Hematopoietic multipotent progenitor cell treated with erythropoietin and hydrocortisone succinate and interleukin-3 and kit ligand, for 6 days (in vitro differentiated cells): ENCODE measurements at regions not wholly inside any gene's neighbourhood (a gene's known extent, or its start where the extent isn't known, plus 50 kb on each side); places are given as distances from the start of the nearest gene placed in this dataset.
"Not testable (repeated sequence)": the region's sequence is repeated elsewhere in the genome, so short reads cannot be mapped to it uniquely, and the experiment has no call there.

Experiments used
- DNase-seq: peaks from one replicate; pipeline ENCODE4 v3.0.0-alpha.2; 2015

DNA sequence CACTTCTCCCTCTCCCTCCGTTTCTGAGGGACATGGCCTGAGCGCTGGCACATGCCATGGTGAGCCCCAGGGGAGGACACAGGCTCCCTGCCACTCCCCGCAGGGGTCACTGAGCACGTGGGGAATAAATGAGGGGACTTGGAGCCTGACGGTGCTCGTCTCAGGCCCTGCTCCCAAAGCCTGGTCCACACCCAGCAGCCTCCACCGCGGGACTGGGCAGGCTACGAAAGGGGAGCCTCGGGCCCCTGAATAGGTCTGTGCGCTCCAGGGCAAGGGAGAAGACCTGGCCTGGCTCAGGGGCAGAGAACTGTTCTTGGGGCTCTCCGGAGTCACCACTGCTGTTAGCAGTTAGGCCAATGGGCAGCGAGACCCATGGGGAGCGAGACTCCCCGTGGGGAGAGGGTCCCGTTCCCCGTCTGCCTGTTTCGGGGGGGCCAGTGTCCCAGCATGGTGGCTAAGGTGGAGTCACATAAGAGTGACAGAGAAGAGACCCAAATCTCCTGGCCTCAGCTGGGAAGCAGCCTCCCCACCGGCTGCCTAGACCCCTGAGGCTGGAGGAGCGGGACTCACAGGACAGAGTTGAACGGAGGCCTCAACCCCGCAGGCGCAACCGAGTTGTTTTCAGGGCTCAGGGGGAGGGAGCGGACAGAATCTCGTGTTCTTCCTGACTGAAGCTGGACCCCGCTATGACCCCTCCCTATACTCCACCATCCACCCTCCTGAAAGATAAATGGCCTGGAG lies 329.8 kb upstream of the SFSWAP start:
- no peak for DNase-seq

DNA sequence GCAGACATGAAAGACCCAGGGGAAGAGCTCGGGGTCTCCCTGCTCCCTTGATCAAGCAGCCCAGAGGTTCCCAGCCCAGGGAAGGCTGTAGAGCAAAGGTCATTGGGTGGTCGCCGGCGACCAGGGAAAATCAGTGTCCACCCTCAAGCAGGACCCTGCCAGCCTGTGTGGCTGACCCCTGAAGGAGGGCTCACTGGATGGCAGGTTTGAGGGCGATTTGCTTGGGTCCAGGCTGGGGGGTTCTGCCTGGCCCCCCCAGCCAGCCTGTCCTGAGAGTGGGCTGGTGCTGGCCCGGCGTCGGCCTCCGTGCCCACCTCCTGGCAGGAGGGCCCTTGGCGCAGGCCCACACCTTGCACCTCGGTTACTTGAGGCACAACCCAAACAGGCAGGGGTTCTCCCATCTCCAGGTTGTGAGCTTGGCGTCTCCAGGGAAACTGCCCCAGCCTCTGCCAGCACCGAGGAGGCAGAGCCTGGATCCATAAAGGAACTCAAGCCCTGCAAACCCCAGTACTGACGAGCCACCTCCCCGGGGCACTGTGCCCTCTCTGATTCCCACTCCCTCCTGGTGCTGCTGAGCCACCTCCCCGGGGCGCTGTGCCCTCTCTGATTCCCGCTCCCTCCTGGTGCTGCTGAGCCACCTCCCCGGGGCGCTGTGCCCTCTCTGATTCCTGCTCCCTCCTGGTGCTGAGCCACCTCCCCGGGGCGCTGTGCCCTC lies 329.0 kb upstream of the SFSWAP start:
- DNase-seq = no peak

DNA sequence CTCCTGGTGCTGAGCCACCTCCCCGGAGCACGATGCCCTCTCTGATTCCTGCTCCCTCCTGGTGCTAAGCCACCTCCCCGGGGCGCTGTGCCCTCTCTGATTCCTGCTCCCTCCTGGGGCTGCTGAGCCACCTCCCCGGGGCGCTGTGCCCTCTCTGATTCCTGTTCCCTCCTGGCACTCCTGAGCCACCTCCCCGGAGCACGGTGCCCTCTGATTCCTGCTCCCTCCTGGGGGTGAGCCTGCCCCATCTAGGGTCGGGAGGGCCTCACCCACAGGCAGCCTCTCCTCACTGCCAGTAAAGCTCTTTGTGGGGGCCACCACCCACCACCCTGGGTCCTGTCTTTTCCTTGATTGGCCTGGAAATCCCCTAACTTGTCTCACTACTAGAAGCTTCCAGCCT lies 327.6 kb upstream of the SFSWAP start:
- DNase-seq = no peak

DNA sequence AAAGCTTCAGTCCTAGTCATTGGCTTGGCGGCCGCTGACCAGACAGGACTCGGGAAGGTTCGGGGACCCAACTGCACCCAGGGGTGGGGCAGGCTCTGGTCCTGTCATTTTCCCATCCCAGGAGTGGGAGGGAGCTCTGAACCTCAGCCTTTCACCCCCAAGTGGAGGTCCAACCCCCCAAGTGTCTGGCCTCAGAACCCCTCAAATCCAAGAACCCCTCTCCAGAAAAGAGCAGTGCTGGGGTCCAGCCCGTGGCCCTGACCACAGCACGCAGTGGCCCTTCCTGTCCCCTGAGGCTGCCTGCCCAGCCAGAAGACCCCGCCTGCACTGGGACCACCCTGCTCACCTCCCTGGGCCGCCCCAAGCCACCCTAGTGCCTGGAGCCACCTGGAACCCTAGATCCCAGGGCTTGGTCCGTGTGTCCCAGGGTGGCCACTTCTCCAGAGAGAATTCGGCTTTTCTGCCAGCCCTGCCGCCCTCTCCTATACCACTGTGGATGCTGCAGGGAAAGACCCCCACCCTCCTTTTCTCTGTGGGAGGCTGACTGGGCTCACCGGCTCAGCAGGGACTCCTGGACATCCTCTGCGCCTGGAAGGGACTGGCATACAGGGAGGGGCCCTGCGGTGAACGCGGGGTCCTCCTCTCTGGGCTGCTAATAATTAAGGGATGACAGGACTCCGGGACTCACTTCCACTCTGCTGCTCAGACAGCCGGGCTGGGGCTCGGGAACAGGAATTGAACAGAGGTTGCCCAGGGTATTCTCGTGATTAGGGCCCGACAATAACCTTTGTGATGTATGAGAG lies 326.9 kb upstream of the SFSWAP start:
- no peak for DNase-seq

DNA sequence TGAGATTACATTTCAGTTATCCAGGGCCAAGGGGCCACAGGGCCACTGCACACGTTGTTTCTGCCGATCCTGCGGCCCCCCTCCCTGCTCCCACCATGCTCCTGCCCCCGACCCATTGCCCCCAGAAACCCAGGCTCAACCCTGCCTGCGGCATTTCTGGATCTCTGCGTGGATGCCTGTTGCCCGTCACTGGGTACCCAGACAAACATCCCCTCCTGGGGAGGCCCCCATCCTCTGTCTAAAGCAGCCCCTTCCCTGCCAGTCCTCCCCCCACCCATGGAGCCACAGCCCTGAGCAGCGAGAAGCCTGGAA lies 326.4 kb upstream of the SFSWAP start:
- no peak for DNase-seq

DNA sequence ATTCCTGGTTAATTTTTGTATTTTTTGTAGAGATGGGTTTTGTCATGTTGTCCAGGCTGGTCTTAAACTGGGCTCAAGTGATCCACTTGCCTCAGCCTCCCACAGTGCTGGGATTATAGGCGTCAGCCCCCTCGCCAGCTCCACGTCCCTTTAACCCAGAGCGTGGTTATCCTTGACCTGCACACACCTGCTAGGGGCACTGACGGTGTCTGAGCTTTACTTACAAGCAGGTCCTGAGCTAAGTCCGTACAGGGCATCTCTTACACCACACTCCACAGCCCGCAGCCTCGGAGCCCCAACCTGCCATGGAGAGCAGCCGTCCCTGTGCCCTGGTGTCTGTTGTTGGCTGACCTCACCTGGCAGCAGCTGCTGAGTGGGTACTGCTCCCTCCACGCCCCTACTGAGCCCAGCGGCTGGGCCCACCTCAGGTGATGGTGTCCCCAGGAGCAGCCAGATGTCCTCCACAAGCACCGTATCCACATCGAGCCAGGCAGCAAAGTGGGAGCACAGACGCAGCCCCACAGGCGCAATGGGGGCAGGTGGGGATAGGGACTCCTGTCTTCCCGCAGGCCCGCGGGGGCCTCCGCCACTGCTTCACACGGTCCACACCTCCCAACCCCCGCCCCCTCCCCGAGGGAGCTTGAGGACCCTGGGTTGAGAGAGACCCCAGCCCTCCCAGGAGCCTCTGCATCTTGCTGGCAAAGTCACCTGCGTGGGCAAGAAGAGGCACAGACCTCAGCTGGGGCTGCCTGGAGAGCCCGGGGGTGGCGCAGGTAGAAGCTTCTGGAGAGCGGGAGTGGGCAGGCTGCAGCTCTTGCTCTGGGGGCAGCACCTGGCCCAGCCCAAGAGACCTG lies 325.4 kb upstream of the SFSWAP start:
- no peak for DNase-seq

DNA sequence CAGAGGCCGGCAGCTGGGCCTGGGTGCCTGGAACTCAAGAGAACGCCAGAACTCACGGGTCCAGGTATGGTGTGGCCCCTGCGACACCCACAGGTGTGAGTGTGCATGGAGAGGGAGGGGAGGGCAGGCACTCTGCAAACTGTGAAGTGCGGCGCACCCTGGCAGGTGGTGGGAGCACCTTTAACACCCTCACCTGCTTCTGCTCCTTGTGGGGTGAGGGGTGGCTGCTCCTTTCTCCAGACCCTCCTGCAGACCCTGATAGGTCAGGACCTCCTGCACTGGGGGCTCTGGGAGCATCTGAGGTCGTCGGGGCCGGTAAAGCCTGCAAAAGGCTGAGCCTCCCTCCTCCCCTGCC lies 324.7 kb upstream of the SFSWAP start:
- DNase-seq = no peak

DNA sequence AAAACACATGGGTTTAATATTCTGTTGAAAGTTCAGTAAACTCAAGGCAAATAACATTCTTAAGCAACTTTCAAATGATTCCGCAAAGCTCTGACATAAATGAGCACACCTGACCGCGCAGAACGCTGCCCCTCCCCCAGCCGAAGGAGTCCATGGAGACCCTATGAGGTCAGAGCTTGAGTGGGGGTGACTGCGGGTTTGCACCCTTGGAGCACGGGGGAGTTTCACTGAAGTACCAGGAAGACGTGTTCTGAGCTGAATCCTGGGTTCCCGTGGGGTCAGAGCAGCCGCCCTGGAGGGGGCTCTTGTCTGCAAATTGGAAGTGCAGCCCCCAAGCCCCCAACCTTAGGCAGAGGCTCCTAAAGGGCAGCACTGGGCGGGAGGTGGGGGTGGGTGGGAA lies 324.1 kb upstream of the SFSWAP start:
- no peak for DNase-seq

DNA sequence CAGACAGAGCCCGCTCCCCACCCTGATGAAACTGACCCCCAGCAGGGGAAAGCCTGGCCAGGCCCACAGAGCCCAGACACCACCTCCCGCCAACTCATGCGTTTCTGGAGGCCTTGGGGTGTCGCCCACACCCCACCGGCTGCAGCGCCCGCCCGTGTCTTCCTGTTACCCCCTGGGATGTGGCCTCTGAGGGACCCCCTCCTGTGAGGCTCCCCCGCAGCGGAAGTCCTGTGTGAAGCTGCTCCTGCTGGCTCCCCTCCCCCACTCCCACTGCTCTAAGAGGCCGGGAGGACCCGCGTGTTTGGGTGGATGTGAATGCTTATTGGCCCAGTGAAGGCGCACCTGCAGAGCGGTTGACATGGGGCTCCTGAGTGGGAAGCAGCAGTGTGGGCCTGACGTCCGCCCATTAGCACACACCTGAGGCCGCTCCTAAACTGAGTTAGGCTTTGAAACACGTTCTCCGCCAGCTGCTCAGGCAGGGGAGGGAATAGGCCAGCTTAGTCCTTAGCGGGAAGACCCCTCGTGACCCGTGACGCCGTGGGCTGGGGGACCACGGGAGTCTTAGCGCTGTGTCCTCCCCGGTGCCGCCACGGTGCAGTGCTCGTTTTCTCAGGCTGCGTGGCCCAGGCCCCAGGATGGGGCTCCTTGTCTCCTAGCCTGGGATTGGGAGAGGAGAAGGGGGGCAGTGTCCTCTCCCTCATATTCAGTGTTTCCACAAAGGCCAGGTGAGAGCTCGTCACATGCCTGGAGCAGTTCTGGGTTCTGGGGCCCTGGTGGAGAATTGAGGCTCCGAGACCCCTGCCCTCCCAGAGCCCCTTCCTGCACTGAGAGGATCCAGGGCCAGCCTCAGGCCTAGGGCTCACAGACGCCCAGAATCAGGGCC lies 323.4 kb upstream of the SFSWAP start:
- no peak for DNase-seq

DNA sequence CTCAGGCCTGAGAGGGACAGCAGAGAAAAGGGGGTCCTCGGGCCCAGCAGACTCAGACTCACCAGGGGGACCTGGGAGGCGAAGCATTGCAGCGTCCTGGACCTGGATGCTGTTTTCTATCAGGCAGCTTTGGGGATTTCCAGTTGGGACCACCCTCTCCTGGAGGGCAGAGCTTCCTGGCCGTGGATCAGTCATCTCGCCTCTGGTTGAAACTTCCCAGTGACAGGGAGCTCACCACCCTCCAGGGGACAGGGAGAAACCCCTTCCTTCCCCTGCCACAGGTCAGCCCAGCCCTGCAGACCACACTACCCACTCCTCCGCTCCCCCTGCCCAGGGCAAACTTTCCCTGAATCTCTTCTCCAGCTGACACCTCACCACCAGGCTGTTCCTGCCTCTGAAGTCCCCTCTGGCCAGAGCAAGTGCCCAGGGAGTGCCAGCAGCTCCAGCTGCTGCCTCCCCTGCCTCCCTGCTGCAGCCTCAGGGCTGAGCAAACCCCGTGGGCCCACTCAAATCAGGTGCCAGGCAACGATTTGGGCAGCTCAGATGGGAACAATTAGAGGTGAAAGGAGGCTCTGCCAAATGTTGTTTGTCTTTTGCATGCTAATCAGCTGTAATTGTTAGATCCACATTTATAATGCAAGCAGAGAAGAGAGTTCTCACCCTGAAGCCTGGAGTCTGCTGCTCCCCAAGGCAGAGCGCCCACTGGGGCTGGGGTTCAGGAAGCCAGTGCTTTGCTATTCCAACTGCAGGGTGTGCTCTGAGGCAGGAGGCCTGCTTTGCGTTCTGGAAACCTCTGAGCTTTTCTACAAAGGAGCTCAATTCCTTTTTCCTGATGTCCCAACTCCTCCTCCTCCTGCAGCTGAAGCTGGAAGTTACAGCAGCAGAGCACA lies 322.5 kb upstream of the SFSWAP start:
- DNase-seq = not testable (repeated sequence)

DNA sequence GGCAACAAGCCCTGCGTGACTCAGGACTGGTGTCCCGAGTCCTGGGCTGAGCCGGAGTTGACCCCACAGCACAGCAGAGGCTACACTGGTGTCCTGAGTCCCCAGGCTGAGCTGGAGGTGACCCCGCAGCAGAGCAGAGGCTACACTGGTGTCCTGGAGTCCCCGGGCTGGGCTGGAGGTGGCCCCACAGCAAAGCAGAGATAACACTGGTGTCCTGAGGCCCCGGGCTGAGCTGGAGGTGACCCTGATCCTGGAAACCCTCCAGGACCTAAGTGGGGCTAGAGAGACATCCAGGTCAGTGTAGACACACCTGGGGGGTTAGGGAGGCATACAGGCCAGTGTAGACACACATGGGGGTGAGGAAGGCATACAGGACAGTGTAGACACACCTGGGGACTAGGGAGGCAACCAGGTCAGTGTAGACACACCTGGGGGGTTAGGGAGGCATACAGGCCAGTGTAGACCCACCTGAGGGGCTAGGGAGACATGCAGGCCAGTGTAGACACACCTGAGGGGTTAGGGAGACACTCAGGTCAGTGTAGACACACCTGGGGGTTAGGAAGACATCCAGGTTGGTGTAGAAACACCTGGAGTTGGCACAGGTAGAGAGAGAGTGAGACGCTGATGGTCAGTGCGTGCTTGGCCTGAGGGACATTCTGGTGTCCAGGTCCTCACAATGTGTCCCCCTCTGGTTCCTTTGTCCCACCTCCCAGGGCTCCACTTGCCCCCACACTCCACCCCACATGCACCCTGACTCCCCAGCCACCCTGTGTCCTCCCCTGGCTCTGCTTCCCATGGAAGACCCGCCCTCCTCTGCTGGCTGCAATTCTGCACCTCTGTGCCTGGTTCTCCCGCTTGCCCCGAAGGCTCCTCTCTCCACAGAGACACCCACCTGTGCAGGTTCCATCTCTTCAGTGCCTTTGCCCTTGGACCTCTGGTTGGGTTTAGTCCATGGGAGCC lies 321.6 kb upstream of the SFSWAP start:
- DNase-seq = no peak

DNA sequence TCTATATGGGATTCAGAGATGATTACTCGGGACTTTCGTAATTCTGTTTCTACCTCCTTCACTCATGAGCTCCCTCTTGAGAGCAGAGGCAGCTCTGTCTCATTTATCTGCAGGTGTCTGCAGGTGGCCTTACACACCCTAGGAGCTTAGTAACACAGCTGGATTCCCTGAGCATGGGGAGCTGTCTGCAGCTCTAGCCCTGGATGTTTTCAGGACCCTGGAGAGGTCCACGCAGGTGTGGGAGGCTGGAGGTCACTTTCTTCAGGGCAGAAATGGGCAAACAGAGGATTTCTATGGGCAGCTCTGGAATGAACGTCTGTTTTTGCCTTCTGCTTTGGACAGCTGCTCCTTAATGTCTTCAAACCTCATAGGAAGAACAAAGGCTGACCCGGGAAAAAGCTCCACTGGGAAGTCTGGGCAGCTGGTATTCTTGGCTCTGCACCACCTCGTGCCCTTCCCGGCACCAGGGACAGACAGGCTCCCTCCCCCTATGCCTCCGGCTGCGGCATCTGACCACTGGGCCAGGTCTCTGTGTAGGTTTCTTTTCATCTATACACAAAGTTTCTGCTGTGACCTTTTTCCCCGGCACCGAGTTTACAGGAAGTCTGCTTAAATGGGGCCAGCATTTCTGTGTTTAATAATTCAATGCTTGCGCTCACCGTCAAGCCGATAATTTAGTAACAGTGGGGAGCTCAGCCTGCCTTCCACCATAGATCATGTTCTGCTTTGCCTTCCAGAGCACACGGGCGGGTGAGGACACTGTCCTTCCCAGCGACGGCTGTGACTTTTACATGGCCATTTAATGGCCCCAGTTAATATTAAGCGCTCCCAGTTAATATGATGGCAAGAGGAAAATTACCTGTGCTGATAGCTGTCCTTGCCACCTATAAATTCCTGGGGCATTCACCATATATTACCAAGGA lies 320.2 kb upstream of the SFSWAP start:
- DNase-seq = peak; percentile 51

DNA sequence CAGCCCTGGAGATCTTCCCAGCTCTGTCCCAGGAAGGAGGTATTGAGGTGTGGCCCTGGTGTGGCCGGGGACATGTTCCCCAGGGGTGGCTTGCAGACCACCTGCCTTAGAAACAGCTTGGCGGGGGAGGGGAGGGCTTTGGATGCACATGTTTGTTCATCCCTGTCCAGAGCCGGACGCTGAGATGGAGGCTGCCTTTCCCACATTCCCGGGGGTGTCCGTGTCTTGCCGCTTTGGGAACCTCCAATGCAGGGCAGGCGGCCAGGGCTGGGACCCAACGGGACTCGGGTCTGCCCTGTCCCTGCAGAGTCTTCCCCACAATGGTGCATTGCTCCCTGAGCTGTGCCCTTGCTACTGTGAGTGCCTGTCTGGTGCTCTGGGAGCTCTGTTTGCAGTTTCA lies 319.5 kb upstream of the SFSWAP start:
- DNase-seq = no peak

DNA sequence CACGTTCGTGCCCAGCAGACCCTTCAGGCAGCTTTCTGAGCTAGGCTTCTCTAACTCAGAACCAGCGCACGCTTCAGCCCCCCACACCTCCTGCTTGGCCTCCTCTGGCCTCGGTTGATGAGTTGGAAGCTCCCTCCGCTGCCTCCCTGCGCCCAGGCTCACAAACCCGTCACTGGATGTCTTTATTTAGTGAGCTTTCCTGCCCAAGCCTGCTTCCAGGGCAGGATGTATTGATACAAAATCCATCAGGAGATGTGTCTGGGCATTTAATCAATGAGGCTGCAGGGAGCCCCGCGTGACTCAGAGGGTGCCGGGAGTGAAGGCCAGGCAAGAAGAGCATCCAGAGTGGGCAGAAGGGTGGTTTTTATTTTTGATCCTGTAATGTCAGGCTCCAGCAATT lies 316.1 kb upstream of the SFSWAP start:
- DNase-seq = not testable (repeated sequence)

DNA sequence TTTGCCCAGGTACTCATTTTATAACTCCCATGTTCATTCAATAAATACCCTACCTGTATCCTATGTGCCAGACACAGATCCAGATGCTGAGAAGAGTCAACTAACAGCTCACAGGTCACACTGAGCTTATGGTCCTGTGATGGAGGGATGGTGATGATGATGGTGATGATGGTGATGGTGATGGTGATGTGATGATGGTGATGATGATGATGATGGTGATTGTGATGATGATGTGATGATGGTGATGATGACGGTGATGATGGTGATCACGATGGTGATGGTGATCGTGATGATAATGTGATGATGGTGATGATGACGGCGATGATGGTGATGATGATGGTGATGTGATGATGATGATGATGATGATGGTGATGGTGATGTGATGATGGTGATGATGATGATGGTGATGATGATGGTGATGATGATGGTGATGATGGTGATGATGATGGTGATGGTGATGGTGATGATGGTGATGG lies 315.6 kb upstream of the SFSWAP start:
- not testable (repeated sequence) for DNase-seq

DNA sequence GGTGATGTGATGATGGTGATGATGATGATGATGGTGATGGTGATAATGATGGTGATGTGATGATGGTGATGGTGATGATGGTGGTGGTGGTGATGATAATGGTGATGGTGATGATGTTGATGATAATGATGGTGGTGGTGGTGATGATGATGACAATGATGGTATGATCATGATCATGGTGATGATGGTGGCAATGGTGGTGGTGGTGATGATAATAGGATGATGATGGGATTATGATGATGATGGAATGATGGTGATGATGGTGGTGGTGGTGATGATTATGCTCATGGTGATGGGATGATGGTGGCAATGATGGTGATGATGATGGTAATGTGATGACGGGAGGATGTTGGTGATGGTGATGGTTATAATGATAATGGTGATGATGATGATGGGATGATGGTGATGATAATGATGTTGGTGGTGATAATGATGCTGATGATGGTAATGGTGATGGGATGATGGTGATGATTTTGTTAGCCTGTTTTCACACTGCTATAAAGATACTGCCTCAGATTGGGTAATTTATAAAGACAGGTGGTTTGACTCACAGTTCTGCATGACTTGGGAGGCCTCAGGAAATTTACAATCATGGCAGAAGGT lies 314.8 kb upstream of the SFSWAP start:
- DNase-seq = no peak

DNA sequence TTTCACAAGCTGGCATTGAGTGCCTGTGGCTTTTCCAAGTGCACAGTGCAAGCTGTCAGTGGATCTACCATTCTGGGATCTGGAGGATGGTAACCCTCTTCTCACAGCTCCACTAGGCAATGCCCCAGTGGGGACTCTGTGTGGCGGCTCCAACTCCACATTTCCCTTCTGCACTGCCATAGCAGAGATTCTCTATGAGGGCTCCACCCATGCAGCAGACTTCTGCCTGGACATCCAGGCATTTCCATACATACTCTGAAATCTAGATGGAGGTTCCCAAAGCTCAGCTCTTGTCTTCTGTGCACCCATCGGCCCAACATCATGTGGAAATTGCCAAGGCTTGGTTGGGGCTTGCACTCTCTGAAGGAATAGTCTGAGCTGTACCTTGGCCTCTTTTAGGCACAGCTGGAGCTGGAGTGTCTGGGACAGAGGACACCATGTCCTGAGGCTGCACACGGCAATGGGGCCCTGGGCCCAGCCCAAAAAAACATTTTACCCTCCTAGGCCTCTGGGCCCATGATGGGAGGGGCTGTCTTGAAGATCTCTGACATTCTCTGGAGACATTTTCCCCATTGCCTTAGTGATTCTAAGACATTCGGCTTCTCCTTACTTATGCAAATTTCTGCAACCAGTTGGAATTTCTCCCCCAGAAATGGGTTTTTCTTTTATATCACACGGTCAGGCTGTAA lies 313.3 kb upstream of the SFSWAP start:
- no peak for DNase-seq
